HG03066 (cell line): ENCODE measurements at regions not wholly inside any gene's neighbourhood (a gene's known extent, or its start where the extent isn't known, plus 50 kb on each side); places are given as distances from the start of the nearest gene placed in this dataset.

ENCODE experiments used
- ATAC-seq: cut with Tn5 transposase; IDR thresholded peaks from one replicate; pipeline ENCODE4 v1.9.1; 2021; ENCODE audit warnings: low read depth; ENCODE audit not compliant: unreplicated experiment

DNA sequence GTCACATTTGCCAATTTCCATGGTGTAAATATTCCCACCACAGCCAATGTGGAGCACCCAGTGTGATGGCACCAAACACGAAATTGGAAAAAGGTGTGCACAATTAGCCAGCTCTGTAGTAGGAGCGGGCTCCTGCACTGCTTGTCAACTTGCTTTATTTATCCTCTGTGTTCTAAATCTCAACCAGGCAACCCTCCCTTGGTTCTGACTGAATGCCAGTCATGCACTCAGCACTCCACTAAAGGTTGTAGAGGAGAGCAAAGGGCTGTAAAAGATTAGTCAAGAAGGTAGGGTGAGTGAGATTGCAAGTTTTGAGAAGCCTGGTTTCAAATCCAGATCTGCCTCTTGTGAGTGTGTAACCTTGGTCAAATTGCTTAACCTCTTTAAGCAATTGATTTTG, 71.5 kb upstream of the EGR2 start:
- no peak for ATAC-seq

DNA sequence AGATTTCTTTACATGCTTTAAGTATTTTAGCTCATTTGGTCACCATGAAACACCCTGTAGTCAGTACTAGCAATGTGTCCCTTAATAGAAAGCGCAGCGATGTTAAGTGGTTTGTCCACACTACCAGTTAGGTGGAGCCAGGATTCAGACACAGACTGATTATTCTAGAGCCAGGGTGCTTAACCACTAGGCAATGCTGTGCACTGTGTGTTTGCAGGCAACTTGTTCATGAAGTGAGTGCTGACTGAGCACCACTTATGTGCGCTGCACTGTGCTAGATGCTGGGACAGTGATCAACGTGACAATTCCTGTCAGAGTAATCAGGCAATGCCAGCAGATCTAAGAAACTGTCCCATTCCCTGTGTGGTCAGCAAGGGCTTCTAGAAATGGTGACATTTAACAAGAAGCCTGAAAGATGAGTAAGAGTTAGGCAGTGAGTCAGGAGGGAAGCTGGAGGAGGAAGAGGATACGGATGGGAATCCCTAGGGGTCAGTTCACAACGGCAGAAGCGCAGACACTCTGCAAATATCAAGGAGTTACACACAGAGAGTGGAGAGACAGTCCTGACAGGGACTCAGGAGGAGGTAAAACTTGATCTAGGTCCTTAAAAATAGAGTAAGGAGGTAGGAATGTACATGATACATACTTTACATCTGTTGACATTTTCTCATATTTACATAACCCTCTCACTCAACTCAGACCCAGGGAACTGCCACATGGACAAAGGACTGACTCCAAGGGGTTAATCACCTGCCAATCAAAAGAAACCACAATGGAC, 69.7 kb upstream of the EGR2 start:
- no peak for ATAC-seq

- ATAC-seq = no peak
Measured at GRCh38 chr10:62880162-62880561, 64.0 kb upstream of the EGR2 start.

GRCh38 chr10:62873866-62874265, 57.7 kb upstream of the EGR2 start:
- no peak for ATAC-seq

GRCh38 chr10:62870866-62871265, 54.7 kb upstream of the EGR2 start:
- ATAC-seq = peak; percentile 95

DNA sequence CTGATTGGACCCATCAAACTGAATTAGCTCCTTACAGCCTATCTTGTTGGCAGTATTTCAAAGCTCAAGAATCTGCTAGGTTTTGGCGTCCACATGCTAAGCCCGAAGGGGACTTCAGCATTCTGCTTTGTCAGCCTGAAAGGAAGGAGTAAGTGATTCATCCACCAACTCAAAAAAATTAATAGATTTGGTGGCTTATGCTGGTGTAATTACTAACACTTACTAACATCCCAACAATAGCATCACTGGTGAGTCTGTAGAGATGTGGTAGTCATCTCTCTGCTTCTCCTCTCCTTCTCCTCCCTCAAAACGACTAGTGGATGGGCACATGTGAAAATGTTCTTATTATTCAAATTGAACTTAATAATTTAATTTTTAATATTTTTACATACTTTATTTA, 53.8 kb upstream of the EGR2 start:
- ATAC-seq = no peak

DNA sequence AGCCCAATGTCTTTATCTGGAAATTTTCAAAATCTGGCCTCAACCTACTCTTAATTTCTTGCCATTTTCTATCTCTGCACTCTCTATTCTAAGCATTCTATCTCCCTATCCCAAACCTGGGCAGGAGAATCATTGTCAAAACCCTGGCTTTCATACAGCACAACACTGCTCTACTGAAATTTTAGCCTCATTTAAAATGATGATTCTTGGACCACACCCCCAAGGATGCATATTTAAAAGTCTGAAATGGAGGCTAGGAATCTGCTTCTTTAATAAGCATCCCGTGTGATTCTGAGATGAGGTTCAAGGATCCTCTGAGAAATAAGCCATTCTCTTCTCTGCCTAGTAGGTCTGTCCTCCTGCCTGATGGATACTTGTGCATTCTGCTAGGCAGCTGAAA, 50.8 kb upstream of the EGR2 start:
- no peak for ATAC-seq

DNA sequence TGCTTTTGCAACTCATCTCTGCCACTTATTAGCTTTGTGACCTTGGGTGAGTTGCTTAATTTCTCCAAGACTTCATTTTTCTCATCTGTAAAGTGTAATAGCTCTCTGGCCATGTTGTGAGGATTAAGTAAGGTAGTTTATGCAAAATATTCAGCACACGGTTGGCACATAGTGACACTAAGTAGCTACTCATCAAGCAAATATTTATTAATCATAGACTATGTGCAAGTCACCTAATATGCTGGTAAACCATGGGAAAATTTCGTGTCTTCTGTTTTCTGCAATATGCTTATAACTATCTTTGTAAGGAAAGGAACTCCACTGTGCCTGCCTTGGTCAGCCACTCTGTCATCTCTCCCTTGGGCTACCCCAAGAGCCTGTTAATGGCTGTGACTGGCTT, 50.3 kb upstream of the EGR2 start:
- ATAC-seq = no peak
